ENCODE measurements at regions not wholly inside any gene's neighbourhood (a gene's known extent, or its start where the extent isn't known, plus 50 kb on each side); places are given as distances from the start of the nearest gene placed in this dataset.
A peak's percentile ranks its signal among the peaks of the same experiment; 100 is the strongest.

GRCh38 chr9:108188482-108188881 is 667.3 kb downstream of the ACTL7B start:
- H3K36me3 ChIP-seq (ENCODE audit: control insufficient read depth, insufficient read depth, low read length, severe bottlenecking): no peaks in the 10 kb centered on the region
- H3K4me3 ChIP-seq (ENCODE audit: low read length): no peak overlapping the region
- H3K27me3 ChIP-seq (replicated peaks; ENCODE audit: control insufficient read depth, insufficient read depth, low read length): no peaks in the 10 kb centered on the region
- H3K9ac ChIP-seq (ENCODE audit: low read length): no peak overlapping the region
- H3K9me3 ChIP-seq (ENCODE audit: control insufficient read depth, low read length): no peaks in the 10 kb centered on the region
- peaks cover 23% of the 10 kb centered on the region for H3K4me1 ChIP-seq (ENCODE audit: control insufficient read depth, insufficient read depth, low read length)
- no peak for DNase-seq (ENCODE audit: low read depth)

- H3K9me3 ChIP-seq (ENCODE audit: control insufficient read depth, low read length): no peaks in the 10 kb centered on the region
- DNase-seq (ENCODE audit: low read depth): peak; percentile 50
Measured at GRCh38 chr9:108186642-108187395, 669.0 kb downstream of the ACTL7B start.

GRCh38 chr9:108185613-108186012 is 670.2 kb downstream of the ACTL7B start:
- no peaks in the 10 kb centered on the region for H3K9me3 ChIP-seq (ENCODE audit: control insufficient read depth, low read length)
- H3K27me3 ChIP-seq (replicated peaks; ENCODE audit: control insufficient read depth, insufficient read depth, low read length): no peaks in the 10 kb centered on the region
- no peak for DNase-seq (ENCODE audit: low read depth)
- H3K9ac ChIP-seq (ENCODE audit: low read length): no peak overlapping the region
- no peak overlapping the region for H3K4me3 ChIP-seq (ENCODE audit: low read length)
- H3K4me1 ChIP-seq (ENCODE audit: control insufficient read depth, insufficient read depth, low read length): peaks cover 29% of the 10 kb centered on the region
- H3K36me3 ChIP-seq (ENCODE audit: control insufficient read depth, insufficient read depth, low read length, severe bottlenecking): no peaks in the 10 kb centered on the region

More at GRCh38 chr9:108186642-108187395, 669.0 kb downstream of the ACTL7B start:
- peaks cover 28% of the 10 kb centered on the region for H3K4me1 ChIP-seq (ENCODE audit: control insufficient read depth, insufficient read depth, low read length)
- no peak overlapping the region for H3K9ac ChIP-seq (ENCODE audit: low read length)
- H3K4me3 ChIP-seq (ENCODE audit: low read length): no peak overlapping the region
- H3K36me3 ChIP-seq (ENCODE audit: control insufficient read depth, insufficient read depth, low read length, severe bottlenecking): no peaks in the 10 kb centered on the region
- no peaks in the 10 kb centered on the region for H3K27me3 ChIP-seq (replicated peaks; ENCODE audit: control insufficient read depth, insufficient read depth, low read length)

DNA sequence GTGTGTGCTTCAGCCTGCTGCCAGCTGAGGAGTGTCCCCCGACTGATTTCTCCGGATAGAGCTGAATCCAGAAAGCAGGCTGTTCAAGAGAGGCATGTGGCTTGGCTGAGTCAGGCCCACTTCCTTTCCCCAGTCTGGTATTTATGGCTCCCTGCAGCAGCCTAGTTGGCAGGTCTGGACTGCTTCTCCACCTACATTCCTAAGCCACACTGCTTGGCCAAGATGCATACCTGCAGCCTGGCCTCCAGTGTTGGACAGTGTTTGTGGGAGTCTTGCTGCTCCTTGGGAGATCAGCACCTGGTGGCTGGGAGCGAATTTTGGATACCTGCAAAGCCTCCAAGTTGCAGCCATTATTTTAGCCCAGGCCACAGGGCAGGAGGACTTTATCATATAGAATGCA is 670.8 kb downstream of the ACTL7B start:
- DNase-seq (ENCODE audit: low read depth): no peak
- peaks cover 35% of the 10 kb centered on the region for H3K4me1 ChIP-seq (ENCODE audit: control insufficient read depth, insufficient read depth, low read length)

GRCh38 chr9:108184009-108184408 is 671.8 kb downstream of the ACTL7B start:
- H3K9ac ChIP-seq (ENCODE audit: low read length): no peak overlapping the region
- H3K4me1 ChIP-seq (ENCODE audit: control insufficient read depth, insufficient read depth, low read length): peaks cover 43% of the 10 kb centered on the region
- DNase-seq (ENCODE audit: low read depth): no peak
- no peak overlapping the region for H3K4me3 ChIP-seq (ENCODE audit: low read length)
- H3K36me3 ChIP-seq (ENCODE audit: control insufficient read depth, insufficient read depth, low read length, severe bottlenecking): no peaks in the 10 kb centered on the region
- H3K27me3 ChIP-seq (replicated peaks; ENCODE audit: control insufficient read depth, insufficient read depth, low read length): no peaks in the 10 kb centered on the region
- H3K9me3 ChIP-seq (ENCODE audit: control insufficient read depth, low read length): no peaks in the 10 kb centered on the region

More for the DNA sequence above, 670.8 kb downstream of the ACTL7B start:
- Histone ChIP-seq H3K36me3 (ENCODE audit: control insufficient read depth, insufficient read depth, low read length, severe bottlenecking) (no peaks in the 10 kb centered on the region), H3K9me3 (ENCODE audit: control insufficient read depth, low read length) (no peaks in the 10 kb centered on the region), H3K27me3 (replicated peaks; ENCODE audit: control insufficient read depth, insufficient read depth, low read length) (no peaks in the 10 kb centered on the region), H3K4me3 (ENCODE audit: low read length) (no peak overlapping the region), H3K9ac (ENCODE audit: low read length) (no peak overlapping the region)

- no peak overlapping the region for H3K9ac ChIP-seq (ENCODE audit: low read length)
- no peaks in the 10 kb centered on the region for H3K27me3 ChIP-seq (replicated peaks; ENCODE audit: control insufficient read depth, insufficient read depth, low read length)
- no peaks in the 10 kb centered on the region for H3K36me3 ChIP-seq (ENCODE audit: control insufficient read depth, insufficient read depth, low read length, severe bottlenecking)
- DNase-seq (ENCODE audit: low read depth): no peak
- H3K4me1 ChIP-seq (ENCODE audit: control insufficient read depth, insufficient read depth, low read length): peaks cover 53% of the 10 kb centered on the region
- no peaks in the 10 kb centered on the region for H3K9me3 ChIP-seq (ENCODE audit: control insufficient read depth, low read length)
- H3K4me3 ChIP-seq (ENCODE audit: low read length): no peak overlapping the region
Measured at GRCh38 chr9:108182950-108183381, 672.8 kb downstream of the ACTL7B start.

DNA sequence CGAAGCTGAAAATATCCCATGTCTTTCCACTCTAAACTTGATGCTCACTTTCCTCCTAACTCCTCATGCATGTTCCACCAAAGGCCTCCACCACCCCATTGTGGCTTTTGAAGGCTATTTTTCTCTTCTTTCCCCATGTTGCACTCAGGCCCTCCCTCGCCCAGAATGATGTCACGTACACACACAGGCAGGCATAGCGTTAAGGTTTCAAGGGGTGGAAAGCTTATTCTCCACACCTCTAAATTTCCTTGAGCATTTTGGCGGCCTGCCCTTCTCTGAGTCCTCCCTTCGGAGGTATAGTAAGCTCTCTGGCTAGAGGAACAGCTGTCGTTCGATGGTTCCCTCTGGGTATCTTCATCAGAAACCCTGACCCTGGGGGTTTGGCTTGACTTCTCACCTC is 673.5 kb downstream of the ACTL7B start:
- Histone ChIP-seq H3K36me3 (ENCODE audit: control insufficient read depth, insufficient read depth, low read length, severe bottlenecking) (no peaks in the 10 kb centered on the region), H3K9ac (ENCODE audit: low read length) (no peak overlapping the region), H3K9me3 (ENCODE audit: control insufficient read depth, low read length) (no peaks in the 10 kb centered on the region), H3K4me1 (ENCODE audit: control insufficient read depth, insufficient read depth, low read length) (peaks cover 51% of the 10 kb centered on the region), H3K27me3 (replicated peaks; ENCODE audit: control insufficient read depth, insufficient read depth, low read length) (no peaks in the 10 kb centered on the region), H3K4me3 (ENCODE audit: low read length) (no peak overlapping the region)
- DNase-seq (ENCODE audit: low read depth): no peak

- Histone ChIP-seq H3K27me3 (replicated peaks; ENCODE audit: control insufficient read depth, insufficient read depth, low read length) (no peaks in the 10 kb centered on the region), H3K36me3 (ENCODE audit: control insufficient read depth, insufficient read depth, low read length, severe bottlenecking) (no peaks in the 10 kb centered on the region), H3K4me3 (ENCODE audit: low read length) (no peak overlapping the region), H3K9me3 (ENCODE audit: control insufficient read depth, low read length) (no peaks in the 10 kb centered on the region), H3K9ac (ENCODE audit: low read length) (no peak overlapping the region), H3K4me1 (ENCODE audit: control insufficient read depth, insufficient read depth, low read length) (peaks cover 43% of the 10 kb centered on the region)
- no peak for DNase-seq (ENCODE audit: low read depth)
Measured at GRCh38 chr9:108181441-108181840, 674.3 kb downstream of the ACTL7B start.

DNA sequence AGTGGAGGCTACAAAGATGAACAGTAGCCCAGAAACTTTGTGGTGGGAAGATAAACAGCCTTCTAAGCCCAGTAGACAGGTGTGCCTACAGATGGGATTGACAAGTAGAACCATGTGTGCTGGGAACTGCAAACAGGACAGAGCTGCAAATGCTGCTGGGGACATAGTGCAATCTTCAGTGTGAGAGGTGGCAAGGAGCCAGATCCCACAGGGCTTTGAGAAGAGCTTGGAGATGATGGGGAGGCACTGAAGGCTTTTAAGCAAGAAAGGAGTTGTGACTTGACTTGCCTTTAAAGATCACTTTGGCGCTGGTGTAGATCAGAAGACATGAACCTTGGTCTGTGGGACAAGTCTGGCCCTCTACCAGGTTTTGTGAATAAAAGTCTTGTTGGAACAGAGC is 675.2 kb downstream of the ACTL7B start:
- Histone ChIP-seq H3K36me3 (ENCODE audit: control insufficient read depth, insufficient read depth, low read length, severe bottlenecking) (no peaks in the 10 kb centered on the region), H3K4me3 (ENCODE audit: low read length) (no peak overlapping the region), H3K9me3 (ENCODE audit: control insufficient read depth, low read length) (no peaks in the 10 kb centered on the region), H3K27me3 (replicated peaks; ENCODE audit: control insufficient read depth, insufficient read depth, low read length) (no peaks in the 10 kb centered on the region), H3K9ac (ENCODE audit: low read length) (no peak overlapping the region), H3K4me1 (ENCODE audit: control insufficient read depth, insufficient read depth, low read length) (peaks cover 40% of the 10 kb centered on the region)
- no peak for DNase-seq (ENCODE audit: low read depth)

DNA sequence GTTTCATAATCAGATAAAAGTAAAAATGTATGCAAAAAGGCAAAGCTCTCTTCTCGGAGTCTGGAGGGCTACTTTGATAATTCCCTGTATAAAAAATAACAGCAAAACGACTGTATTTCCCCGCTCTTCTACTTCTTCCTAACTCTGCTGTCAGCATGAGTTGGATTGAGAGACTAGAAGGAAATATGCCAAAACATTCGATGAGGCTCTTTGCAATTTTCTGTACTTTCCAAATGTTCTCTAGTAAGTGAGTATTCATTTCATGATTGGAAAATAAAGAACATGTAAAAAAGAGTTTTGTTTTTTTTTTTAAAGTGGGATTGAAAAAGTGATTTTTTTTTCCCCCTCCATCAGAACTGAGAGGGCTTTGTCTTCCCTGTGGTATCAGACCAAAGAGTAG is 677.5 kb downstream of the ACTL7B start:
- peak overlapping the region; percentile 55 for H3K9ac ChIP-seq (ENCODE audit: low read length)
- no peak for DNase-seq (ENCODE audit: low read depth)
- H3K4me1 ChIP-seq (ENCODE audit: control insufficient read depth, insufficient read depth, low read length): peaks cover 35% of the 10 kb centered on the region
- no peaks in the 10 kb centered on the region for H3K9me3 ChIP-seq (ENCODE audit: control insufficient read depth, low read length)
- H3K36me3 ChIP-seq (ENCODE audit: control insufficient read depth, insufficient read depth, low read length, severe bottlenecking): no peaks in the 10 kb centered on the region
- H3K4me3 ChIP-seq (ENCODE audit: low read length): peak overlapping the region; percentile 10
- H3K27me3 ChIP-seq (replicated peaks; ENCODE audit: control insufficient read depth, insufficient read depth, low read length): no peaks in the 10 kb centered on the region

DNA sequence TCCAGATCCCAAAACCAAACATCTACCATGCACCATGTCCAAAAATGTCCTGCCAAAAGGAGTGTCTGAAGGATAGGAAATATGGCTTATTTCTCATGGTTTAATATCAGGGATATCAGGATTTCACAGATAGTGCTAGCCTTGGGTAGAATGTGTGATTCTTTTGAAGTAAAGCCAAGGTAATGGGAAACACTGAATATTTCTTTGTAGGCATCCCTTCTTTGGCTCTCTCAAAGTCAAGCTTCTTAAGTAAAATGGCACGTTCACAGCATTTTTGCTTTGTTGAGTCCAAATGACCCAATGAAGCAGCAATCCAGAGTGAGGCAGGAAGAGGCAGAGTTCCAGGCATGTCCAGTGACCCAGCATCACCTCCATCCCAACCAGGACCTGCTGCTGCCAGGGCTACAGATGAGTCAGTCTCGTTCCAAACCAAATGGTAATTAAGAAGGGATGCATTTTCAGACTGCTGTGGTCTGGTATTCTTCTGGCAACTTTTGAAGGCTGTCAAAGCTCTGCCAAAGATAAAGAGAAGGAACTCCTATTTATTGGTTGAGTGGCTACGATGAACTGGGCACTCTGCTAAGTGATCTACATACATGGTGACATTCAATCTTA is 678.8 kb upstream of the KLF4 start:
- peaks cover 19% of the 10 kb centered on the region for H3K4me1 ChIP-seq (ENCODE audit: control insufficient read depth, insufficient read depth, low read length)
- H3K9ac ChIP-seq (ENCODE audit: low read length): no peak overlapping the region
- peak; percentile 87 for DNase-seq (ENCODE audit: low read depth)
- H3K9me3 ChIP-seq (ENCODE audit: control insufficient read depth, low read length): peaks cover 4% of the 10 kb centered on the region
- H3K4me3 ChIP-seq (ENCODE audit: low read length): no peak overlapping the region
- H3K36me3 ChIP-seq (ENCODE audit: control insufficient read depth, insufficient read depth, low read length, severe bottlenecking): no peaks in the 10 kb centered on the region
- no peaks in the 10 kb centered on the region for H3K27me3 ChIP-seq (replicated peaks; ENCODE audit: control insufficient read depth, insufficient read depth, low read length)
